ENCODE measurements at regions not wholly inside any gene's neighbourhood (a gene's known extent, or its start where the extent isn't known, plus 50 kb on each side); places are given as distances from the start of the nearest gene placed in this dataset.

GRCh38 chr7:20267482-20267881, 50.3 kb upstream of the MACC1 start:
- Histone ChIP-seq H3K27ac (peak overlapping the region; percentile 82), H3K9ac (no peak overlapping the region), H3K27me3 (no peaks in the 10 kb centered on the region), H3F3A (ENCODE audit: low read depth) (peaks cover 23% of the 10 kb centered on the region), H3K4me1 (peaks cover 43% of the 10 kb centered on the region), H2AFZ (replicated peaks) (peak overlapping the region; percentile 98), H4K20me1 (ENCODE audit: low read depth) (no peaks in the 10 kb centered on the region), H3K4me3 (no peak overlapping the region), H3K4me2 (peak overlapping the region; percentile 62), H3K79me2 (ENCODE audit: low read depth) (no peaks in the 10 kb centered on the region), H3K36me3 (no peaks in the 10 kb centered on the region), H3K9me3 (ENCODE audit: low read depth) (no peaks in the 10 kb centered on the region)
- H3K4me1 Mint-ChIP-seq, result peaks cover 45% of the 10 kb centered on the region
- peak overlapping the region; percentile 72 for H3K27ac Mint-ChIP-seq
- H3K9me3 Mint-ChIP-seq, result peaks cover 11% of the 10 kb centered on the region
- peak; percentile 35 for DNase-seq (ENCODE audit: low spot score)
- no peak overlapping the region for H3K4me3 Mint-ChIP-seq
- TF ChIP-seq CTCF (IDR thresholded peaks at IDR 0.05) (peak; percentile 33), EZH2 (IDR thresholded peaks at IDR 0.05) (no peak)
- H3K36me3 Mint-ChIP-seq, result peaks cover 8% of the 10 kb centered on the region
- peaks cover 4% of the 10 kb centered on the region for H3K27me3 Mint-ChIP-seq (ENCODE audit: insufficient read depth, low read depth)

- H3K27ac ChIP-seq, result no peak overlapping the region
- peaks cover 23% of the 10 kb centered on the region for H3F3A ChIP-seq (ENCODE audit: low read depth)
- Mint-ChIP-seq H3K27ac (no peak overlapping the region), H3K4me1 (peaks cover 33% of the 10 kb centered on the region), H3K4me3 (no peak overlapping the region), H3K9me3 (peaks cover 11% of the 10 kb centered on the region), H3K27me3 (ENCODE audit: insufficient read depth, low read depth) (peaks cover 4% of the 10 kb centered on the region), H3K36me3 (peaks cover 5% of the 10 kb centered on the region)
- H3K9ac ChIP-seq, result no peak overlapping the region
- H4K20me1 ChIP-seq (ENCODE audit: low read depth), result no peaks in the 10 kb centered on the region
- H2AFZ ChIP-seq (replicated peaks), result no peak overlapping the region
- DNase-seq (ENCODE audit: low spot score), result no peak
- no peaks in the 10 kb centered on the region for H3K27me3 ChIP-seq
- no peak overlapping the region for H3K4me3 ChIP-seq
- TF ChIP-seq EZH2 (IDR thresholded peaks at IDR 0.05) (no peak), EZH2phosphoT487 (IDR thresholded peaks at IDR 0.05) (no peak), CTCF (IDR thresholded peaks at IDR 0.05) (no peak)
- H3K4me2 ChIP-seq, result no peak overlapping the region
- H3K9me3 ChIP-seq (ENCODE audit: low read depth), result no peaks in the 10 kb centered on the region
- H3K4me1 ChIP-seq, result peaks cover 40% of the 10 kb centered on the region
- H3K79me2 ChIP-seq (ENCODE audit: low read depth), result no peaks in the 10 kb centered on the region
- H3K36me3 ChIP-seq, result no peaks in the 10 kb centered on the region
Measured at GRCh38 chr7:20268824-20269223, 51.6 kb upstream of the MACC1 start.

GRCh38 chr7:20269726-20270125, 52.5 kb upstream of the MACC1 start:
- Histone ChIP-seq H3K27ac (no peak overlapping the region), H3K9me3 (ENCODE audit: low read depth) (no peaks in the 10 kb centered on the region), H3K36me3 (no peaks in the 10 kb centered on the region), H3K4me3 (no peak overlapping the region), H3K79me2 (ENCODE audit: low read depth) (no peaks in the 10 kb centered on the region), H4K20me1 (ENCODE audit: low read depth) (no peaks in the 10 kb centered on the region), H3K4me1 (peaks cover 31% of the 10 kb centered on the region), H3K9ac (no peak overlapping the region), H3K4me2 (no peak overlapping the region), H3F3A (ENCODE audit: low read depth) (peaks cover 14% of the 10 kb centered on the region), H3K27me3 (no peaks in the 10 kb centered on the region), H2AFZ (replicated peaks) (no peak overlapping the region)
- DNase-seq (ENCODE audit: low spot score), result no peak
- no peak overlapping the region for H3K4me3 Mint-ChIP-seq
- peak overlapping the region; percentile 46 for H3K27ac Mint-ChIP-seq
- H3K9me3 Mint-ChIP-seq, result peaks cover 11% of the 10 kb centered on the region
- peaks cover 24% of the 10 kb centered on the region for H3K4me1 Mint-ChIP-seq
- TF ChIP-seq CTCF (IDR thresholded peaks at IDR 0.05), result no peak
- TF ChIP-seq EZH2phosphoT487 (IDR thresholded peaks at IDR 0.05), result no peak
- TF ChIP-seq EZH2 (IDR thresholded peaks at IDR 0.05), result no peak
- peaks cover 4% of the 10 kb centered on the region for H3K27me3 Mint-ChIP-seq (ENCODE audit: insufficient read depth, low read depth)
- H3K36me3 Mint-ChIP-seq, result peaks cover 5% of the 10 kb centered on the region

All from neural progenitor cell (in vitro differentiated cells).